ENCODE measurements at regions not wholly inside any gene's neighbourhood (a gene's known extent, or its start where the extent isn't known, plus 50 kb on each side); places are given as distances from the start of the nearest gene placed in this dataset.

DNA sequence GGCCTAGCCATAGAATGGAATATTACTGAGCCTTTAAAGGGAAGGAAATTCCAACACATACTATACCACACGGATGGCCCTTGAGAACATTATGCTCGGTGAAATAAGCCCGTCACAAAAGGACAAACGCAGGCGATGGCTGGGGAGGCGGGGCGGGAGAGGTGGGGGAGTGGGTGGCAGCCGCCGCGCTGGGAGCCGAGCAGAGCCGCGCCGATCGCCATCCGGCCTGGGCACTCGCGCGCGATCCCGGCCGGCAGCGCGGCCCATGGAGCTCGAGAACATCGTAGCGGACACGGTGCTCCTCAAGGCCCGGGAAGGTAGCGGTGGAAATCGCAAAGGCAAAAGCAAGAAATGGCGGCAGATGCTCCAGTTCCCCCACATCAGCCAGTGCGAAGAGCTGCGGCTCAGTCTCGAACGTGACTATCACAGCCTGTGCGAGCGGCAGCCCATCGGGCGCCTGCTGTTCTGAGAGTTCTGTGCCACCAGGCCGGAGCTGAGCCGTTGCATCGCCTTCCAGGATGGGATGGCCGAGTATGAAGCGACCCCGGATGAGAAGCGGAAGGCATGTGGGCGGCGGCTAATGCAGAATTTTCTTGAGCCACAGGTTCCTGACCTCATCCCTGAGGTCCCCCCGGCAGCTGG lies 140.1 kb downstream of the ZDHHC20 start:
- no peak for DNase-seq (ENCODE audit: low read depth, low spot score)

GRCh38 chr13:21319869-21320641 lies 139.0 kb downstream of the ZDHHC20 start:
- DNase-seq (ENCODE audit: low read depth, low spot score): no peak

- no peak for DNase-seq (ENCODE audit: low read depth, low spot score)
Observed at GRCh38 chr13:21320642-21321034, 138.5 kb downstream of the ZDHHC20 start.

DNA sequence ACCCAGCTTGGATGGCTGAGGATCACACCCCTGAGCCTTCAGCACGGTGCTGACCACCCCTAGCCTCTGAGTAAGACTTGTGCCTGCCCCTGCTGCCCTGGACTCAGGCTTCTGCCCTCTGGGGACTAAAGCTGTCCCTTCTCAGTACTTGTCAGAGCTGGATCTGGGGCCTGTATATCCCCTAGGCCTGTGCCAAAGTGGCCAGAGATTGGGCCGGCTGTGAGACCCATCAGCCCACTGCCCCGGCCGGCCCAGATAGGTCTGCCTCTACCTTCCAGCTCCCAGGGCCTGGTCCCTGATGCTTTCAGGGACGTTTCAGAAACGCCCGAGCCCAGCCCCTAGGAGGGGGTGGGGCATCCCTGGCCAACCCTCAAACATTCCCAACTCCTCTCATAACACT lies 137.8 kb downstream of the ZDHHC20 start:
- DNase-seq (ENCODE audit: low read depth, low spot score): no peak

DNA sequence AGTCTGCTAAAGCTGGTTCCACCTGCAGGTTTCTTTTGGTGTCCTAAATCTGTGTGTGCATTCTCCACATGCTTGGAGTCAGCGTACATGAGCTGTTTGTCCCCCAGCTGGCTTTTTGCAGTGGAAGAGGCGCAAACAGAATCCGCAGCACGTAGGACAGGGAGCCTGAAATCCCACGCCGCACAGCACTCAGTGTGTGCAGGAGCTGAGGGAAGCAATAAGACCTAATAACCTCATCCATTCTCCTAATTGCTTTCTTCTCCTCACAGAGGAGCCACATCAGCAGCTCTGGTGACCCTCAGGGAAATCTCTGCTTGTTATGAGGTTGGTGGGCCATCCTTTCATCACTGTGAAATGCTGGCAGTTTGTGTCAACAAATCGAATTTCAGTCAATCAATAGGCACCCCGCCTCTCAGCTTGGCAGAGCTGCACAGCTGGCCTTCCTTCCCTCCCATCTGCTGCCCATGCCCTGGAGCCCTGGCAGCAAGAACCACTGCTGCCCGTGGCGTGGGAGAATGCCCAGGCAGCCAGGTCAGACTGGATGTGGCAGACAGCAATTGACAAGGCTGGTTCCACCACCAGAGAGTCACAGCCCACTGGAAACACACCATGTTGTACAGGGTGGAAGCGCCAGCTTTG lies 136.7 kb downstream of the ZDHHC20 start:
- no peak for DNase-seq (ENCODE audit: low read depth, low spot score)
